Gastrocnemius medialis (tissue), 4 donors: ENCODE measurements at regions not wholly inside any gene's neighbourhood (a gene's known extent, or its start where the extent isn't known, plus 50 kb on each side); places are given as distances from the start of the nearest gene placed in this dataset.

Source experiments
- CTCF ChIP-seq, 5 experiments: fragments of 450-650 bp in 3 of 5; fragments of 200-600 bp in 2 of 5; sonication (generic) in 2 of 5; IDR thresholded peaks in 4 of 5; conservative IDR thresholded peaks in 1 of 5; 1 replicate in 4 of 5; 2 replicates in 1 of 5; pipeline ENCODE4 v1.5.1; 2016 to 2019; ENCODE audit warnings: antibody characterized with exemption in 5 of 5, mild to moderate bottlenecking in 3 of 5, moderate library complexity in 3 of 5
- POLR2A ChIP-seq, 2 donors: fragments of 450-650 bp; IDR thresholded peaks; one replicate each; pipeline ENCODE4 v1.6.1; 2017; ENCODE audit warnings: antibody characterized with exemption in 2 of 2, mild to moderate bottlenecking in 2 of 2, moderate library complexity in 2 of 2

GRCh38 chr3:34150992-34151391 lies 352.6 kb downstream of the PDCD6IP start:
- no peak for TF ChIP-seq CTCF (IDR thresholded peaks at IDR 0.05 in 4 of 5, conservative IDR thresholded peaks at IDR 0.05 in 1 of 5)
- no peak for TF ChIP-seq POLR2A (IDR thresholded peaks at IDR 0.05)
